HepG2 (cell line): ENCODE measurements at regions not wholly inside any gene's neighbourhood (a gene's known extent, or its start where the extent isn't known, plus 50 kb on each side); places are given as distances from the start of the nearest gene placed in this dataset.

Experiments
- ATAC-seq: fragments of 200-7000 bp; cut with Tn5 transposase; 3 replicates; pipeline ENCODE4 v1.9.1; 2020; ENCODE audit warnings: mild to moderate bottlenecking, moderate library complexity
- BruUV-seq: library from RNA; stranded (reverse); fragments of 400-500 nt; replicated peaks from 2 replicates; lab custom pipeline; 2021; lab: Mats Ljungman, UMichigan
- CTCF ChIA-PET: fragments of 300-600 bp; formaldehyde crosslinking; extraction: SDS; loops from one replicate; lab custom pipeline; 2021; ENCODE audit warnings: low total read pairs, inconsistent platforms, low intra/inter-chr PET ratio; lab: Yijun Ruan, JAX
- POLR2A ChIA-PET: fragments of 350-600 bp; sonication (Branson Sonifier 250); formaldehyde crosslinking; loops from one replicate; lab custom pipeline; 2020; ENCODE audit warnings: antibody characterized with exemption, inconsistent platforms; lab: Yijun Ruan, JAX
- DNase-seq: peaks from one replicate; pipeline ENCODE4 v3.0.0-alpha.2; 2015; ENCODE audit warnings: low spot score
- FAIRE-seq: peaks from 3 replicates; lab custom pipeline; 2011; peaks lifted over from hg19 to GRCh38; lab: Jason Lieb, UNC
- H2AFZ ChIP-seq: one replicate; pipeline ENCODE4 v1.6.1; 2011; ENCODE audit warnings: low read length, inconsistent platforms
- H3K27ac ChIP-seq: fragments of 300-600 bp; 3 replicates; pipeline ENCODE4 v1.8.0; 2011; ENCODE audit warnings: mixed run types, mild to moderate bottlenecking, mixed read lengths, low read length, inconsistent platforms; ENCODE audit not compliant: insufficient read depth; ENCODE audit errors: extremely low read length
- H3K27me3 ChIP-seq, 2 experiments: fragments of 200-600 bp in 1 of 2; 2 replicates in 1 of 2; 3 replicates in 1 of 2; pipeline versions ENCODE4 v1.6.0 to v1.8.0; 2011; ENCODE audit warnings: low read length in 2 of 2, mild to moderate bottlenecking in 2 of 2, moderate library complexity in 2 of 2, inconsistent platforms in 1 of 2; ENCODE audit not compliant: insufficient read depth in 2 of 2, control insufficient read depth in 1 of 2
- H3K36me3 ChIP-seq, 2 experiments: fragments of 200-600 bp in 1 of 2; replicated peaks in 1 of 2; 2 replicates in 1 of 2; 3 replicates in 1 of 2; pipeline versions ENCODE4 v1.5.1 to v1.8.0; 2011; ENCODE audit warnings: low read length in 2 of 2, inconsistent platforms in 1 of 2; ENCODE audit not compliant: insufficient read depth in 2 of 2, control insufficient read depth in 1 of 2
- H3K4me1 ChIP-seq: 2 replicates; pipeline ENCODE4 v1.5.1; 2012; ENCODE audit warnings: low read length, inconsistent platforms; ENCODE audit not compliant: insufficient read depth
- H3K4me2 ChIP-seq: 2 replicates; pipeline ENCODE4 v1.6.0; 2011; ENCODE audit warnings: low read depth, low read length, inconsistent platforms
- H3K4me3 ChIP-seq, 3 experiments: fragments of 200-600 bp in 1 of 3; sonication (generic), shearing (Covaris generic) in 1 of 3; replicated peaks in 1 of 3; 2 replicates each; pipeline ENCODE4 v1.5.1; 2011 to 2016; ENCODE audit warnings: low read length in 3 of 3, inconsistent platforms in 2 of 3, low read depth in 2 of 3, mild to moderate bottlenecking in 2 of 3, control low read depth in 1 of 3, mixed read lengths in 1 of 3; ENCODE audit not compliant: insufficient read depth in 1 of 3
- H3K79me2 ChIP-seq: one replicate; pipeline ENCODE4 v1.6.1; 2011; ENCODE audit warnings: low read length, inconsistent platforms; ENCODE audit not compliant: insufficient read depth
- H3K9ac ChIP-seq: 2 replicates; pipeline ENCODE4 v1.6.0; 2011; ENCODE audit warnings: mild to moderate bottlenecking, low read depth, low read length, inconsistent platforms; ENCODE audit not compliant: insufficient read depth
- H3K9me3 ChIP-seq: 2 replicates; pipeline ENCODE4 v1.5.1; 2012; ENCODE audit warnings: mild to moderate bottlenecking, low read length
- H4K20me1 ChIP-seq: 2 replicates; pipeline ENCODE4 v1.6.0; 2011; ENCODE audit warnings: inconsistent platforms, mild to moderate bottlenecking, low read length, moderate library complexity; ENCODE audit not compliant: insufficient read depth
- ATF7 ChIP-seq, 2 experiments: fragments of 450-650 bp in 1 of 2; sonication (generic) in 1 of 2; formaldehyde crosslinking in 1 of 2; IDR thresholded peaks; 2 replicates each; pipeline versions ENCODE4 v1.4.0 to v1.6.1; 2016 to 2020; ENCODE audit warnings: antibody characterized with exemption in 1 of 2, mild to moderate bottlenecking in 1 of 2, missing genetic modification reagents in 1 of 2
- CREB1 ChIP-seq, 2 experiments: fragments of 450-650 bp in 1 of 2; IDR thresholded peaks; 2 replicates each; pipeline ENCODE4 v1.6.1; 2016 to 2017; ENCODE audit warnings: control low read depth in 1 of 2, mild to moderate bottlenecking in 1 of 2, missing compliant biosample characterization in 1 of 2, missing genetic modification characterization in 1 of 2
- CTCF ChIP-seq: sonication (generic); formaldehyde crosslinking; IDR thresholded peaks from 2 replicates; pipeline ENCODE4 v1.5.0; 2020; ENCODE audit warnings: mild to moderate bottlenecking, missing genetic modification reagents, moderate library complexity
- KAT7 ChIP-seq: IDR thresholded peaks from 2 replicates; pipeline ENCODE4 v1.6.1; 2018; ENCODE audit warnings: borderline replicate concordance, missing compliant biosample characterization
- MBNL3 ChIP-seq: fragments of 250-450 bp; sonication (Bioruptor Pico); conservative IDR thresholded peaks from 2 replicates; pipeline ENCODE4 v1.8.0; 2022; ENCODE audit warnings: mild to moderate bottlenecking, inconsistent platforms
- ZNF563 ChIP-seq: sonication (generic); formaldehyde crosslinking; IDR thresholded peaks from 2 replicates; pipeline ENCODE4 v1.8.0; 2022; ENCODE audit warnings: mild to moderate bottlenecking, moderate library complexity, missing genetic modification reagents
- WGBS: methylation state at CpG from one replicate; pipeline ENCODE4 v1.1.6; 2017; ENCODE audit warnings: low lambda C conversion rate; 5-methylcytosine and 5-hydroxymethylcytosine counted together
- in situ Hi-C: cut with HindIII; loops from 2 replicates; pipeline ENCODE4 v1.10.0; 2017; ENCODE audit warnings: low pct_unique_long_range_greater_than_20kb; ENCODE audit not compliant: extremely low pct_ligation_motif_present
- intact Hi-C: fragments of 100-400 bp; cut with micrococcal nuclease; formaldehyde crosslinking; loops from one replicate; pipeline ENCODE4 v1.10.0; 2022; ENCODE audit not compliant: unreplicated experiment

GRCh38 chr5:74032617-74033016, 406.6 kb downstream of the ARHGEF28 start:
- 0% methylated on average over 1 of the region's 1 CpG for WGBS
- Histone ChIP-seq H3K79me2 (no peaks in the 10 kb centered on the region), H3K36me3 (no peaks in the 10 kb centered on the region), H3K27me3 (peaks cover 0 to 3% of the 10 kb centered on the region in 2 experiments; a peak in 2 of 5 replicates), H3K9ac (no peak overlapping the region), H4K20me1 (no peaks in the 10 kb centered on the region), H3K4me2 (no peak overlapping the region)
- BruUV-seq = no TSS peak
- intact Hi-C loops = no loop called here
- DNase-seq (no peak), FAIRE-seq (no peak), ATAC-seq (no peak)
- CTCF ChIA-PET = no interaction called here
- POLR2A ChIA-PET = no interaction called here
- in situ Hi-C loops = no loop called here
- peak; percentile 16; the same call in 1 of the 2 replicates for TF ChIP-seq CREB1 (IDR thresholded peaks at IDR 0.05)
- no peak for TF ChIP-seq CREB1 (CRISPR knock-in tag; IDR thresholded peaks at IDR 0.05)
- TF ChIP-seq MBNL3 (CRISPR knock-in tag) = no peak
- TF ChIP-seq ZNF563 (CRISPR knock-in tag) = no peak
- TF ChIP-seq ATF7 (IDR thresholded peaks at IDR 0.05) = peak; percentile 86
- no peak for TF ChIP-seq ATF7 (CRISPR knock-in tag; IDR thresholded peaks at IDR 0.05)
- no peak for TF ChIP-seq CTCF (CRISPR knock-in tag)
- TF ChIP-seq, all 625 proteins: peak for 2
- Histone ChIP-seq H3K9me3 (no peaks in the 10 kb centered on the region), H3K4me3 (no peak overlapping the region), H2AFZ (no peak overlapping the region), H3K27ac (no peak overlapping the region), H3K4me1 (peaks cover 6% of the 10 kb centered on the region; the same call in 1 of the 2 replicates)

DNA sequence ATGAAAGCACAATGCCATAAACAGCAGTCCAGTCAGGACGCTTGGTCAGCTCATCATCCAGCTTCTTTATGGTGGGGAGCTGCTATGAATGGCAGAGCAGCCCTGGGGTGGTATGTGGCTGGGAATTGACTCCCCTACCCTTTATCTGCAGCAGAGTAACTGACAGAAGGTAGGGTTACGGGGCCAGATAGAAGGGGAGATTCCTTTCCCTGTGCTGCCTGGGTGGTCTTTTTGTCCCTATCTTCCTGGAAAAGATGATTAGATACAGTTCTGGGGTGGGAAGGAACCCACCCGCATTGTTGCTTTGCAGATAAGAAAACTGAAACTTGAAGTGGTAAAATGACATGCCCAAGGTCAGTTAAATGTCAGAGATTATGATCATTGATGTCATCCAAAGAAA, 405.5 kb downstream of the ARHGEF28 start:
- WGBS = 27% methylated on average over 3 of the region's 3 CpGs
- H2AFZ ChIP-seq = no peak overlapping the region
- CTCF ChIA-PET = no interaction called here
- H3K4me2 ChIP-seq = no peak overlapping the region
- H4K20me1 ChIP-seq = no peaks in the 10 kb centered on the region
- H3K27me3 ChIP-seq = peaks cover 0 to 3% of the 10 kb centered on the region in 2 experiments; a peak in 2 of 5 replicates
- no TSS peak for BruUV-seq
- H3K9me3 ChIP-seq = no peaks in the 10 kb centered on the region
- POLR2A ChIA-PET = no interaction called here
- no peaks in the 10 kb centered on the region for H3K36me3 ChIP-seq
- DNase-seq (no peak), ATAC-seq (no peak), FAIRE-seq (no peak)
- H3K4me1 ChIP-seq = peaks cover 6% of the 10 kb centered on the region; the same call in 1 of the 2 replicates
- intact Hi-C loops = no loop called here
- H3K79me2 ChIP-seq = no peaks in the 10 kb centered on the region
- no peak overlapping the region for H3K27ac ChIP-seq
- H3K4me3 ChIP-seq = no peak overlapping the region
- no peak overlapping the region for H3K9ac ChIP-seq
- in situ Hi-C loops = no loop called here
- no peak for TF ChIP-seq KAT7 (CRISPR knock-in tag)
- TF ChIP-seq, all 625 proteins: peak for 0
